GM23248 (cell line): ENCODE measurements at regions not wholly inside any gene's neighbourhood (a gene's known extent, or its start where the extent isn't known, plus 50 kb on each side); places are given as distances from the start of the nearest gene placed in this dataset.

Source experiments
- EZH2 ChIP-seq: fragments of 200-600 bp; sonication (generic); IDR thresholded peaks from 2 replicates; pipeline ENCODE4 v1.6.1; 2018; ENCODE audit warnings: antibody characterized with exemption, mild to moderate bottlenecking; ENCODE audit not compliant: insufficient read depth, poor library complexity, severe bottlenecking
- EZH2phosphoT487 ChIP-seq: fragments of 200-600 bp; sonication (generic); IDR thresholded peaks from 2 replicates; pipeline ENCODE4 v1.6.1; 2018; ENCODE audit warnings: antibody characterized with exemption, moderate library complexity, mild to moderate bottlenecking, low read depth; ENCODE audit not compliant: insufficient read depth

DNA sequence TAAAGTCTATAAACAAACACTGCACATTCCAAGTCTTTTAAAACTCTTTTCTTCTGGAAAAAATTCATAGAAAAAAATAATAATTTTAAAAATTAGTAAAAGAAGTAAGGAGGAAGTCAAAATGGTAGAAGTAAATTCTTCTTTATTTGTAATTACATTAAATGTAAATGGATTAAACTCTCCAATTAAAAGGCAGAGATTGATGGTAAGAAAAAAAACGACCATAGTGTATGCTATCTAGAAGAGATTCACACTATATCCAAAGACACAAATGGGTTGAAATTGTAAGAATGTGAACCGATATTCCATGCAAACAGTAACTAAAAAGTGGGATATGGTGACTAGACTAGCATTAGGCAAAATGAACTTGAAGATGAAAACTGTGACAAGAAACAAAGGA lies 1196.1 kb upstream of the CDH2 start:
- TF ChIP-seq EZH2phosphoT487 (no peak), EZH2 (no peak)
